ENCODE measurements at regions not wholly inside any gene's neighbourhood (a gene's known extent, or its start where the extent isn't known, plus 50 kb on each side); places are given as distances from the start of the nearest gene placed in this dataset.

DNA sequence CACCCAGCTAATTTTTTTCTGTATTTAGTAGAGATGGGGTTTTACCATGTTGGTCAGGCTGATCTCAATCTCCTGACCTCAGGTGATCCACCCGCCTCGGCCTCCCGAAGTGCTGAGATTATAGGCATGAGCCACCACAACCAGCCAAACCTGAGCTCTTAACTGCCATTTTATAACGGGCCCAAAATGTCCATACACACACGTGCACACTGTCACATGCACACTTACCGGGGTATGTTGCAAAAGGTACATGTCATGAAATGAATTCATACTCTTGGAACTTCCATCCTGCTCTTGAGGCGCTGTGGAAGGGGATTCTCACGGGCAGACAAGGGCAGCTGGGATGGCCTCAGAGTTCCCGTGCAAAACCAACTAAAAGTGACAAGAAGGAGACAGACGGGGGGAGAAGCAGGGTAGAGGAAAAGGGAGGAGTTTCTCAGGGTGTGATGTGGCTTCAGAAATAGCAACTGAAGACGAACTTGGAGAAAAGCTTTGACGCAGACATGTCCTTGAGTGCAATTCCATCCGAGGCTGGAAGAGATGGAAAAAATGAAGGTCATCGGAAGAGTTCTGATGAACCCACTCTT, 110.9 kb downstream of the BDH1 start:
- TF ChIP-seq, protein P1, sequence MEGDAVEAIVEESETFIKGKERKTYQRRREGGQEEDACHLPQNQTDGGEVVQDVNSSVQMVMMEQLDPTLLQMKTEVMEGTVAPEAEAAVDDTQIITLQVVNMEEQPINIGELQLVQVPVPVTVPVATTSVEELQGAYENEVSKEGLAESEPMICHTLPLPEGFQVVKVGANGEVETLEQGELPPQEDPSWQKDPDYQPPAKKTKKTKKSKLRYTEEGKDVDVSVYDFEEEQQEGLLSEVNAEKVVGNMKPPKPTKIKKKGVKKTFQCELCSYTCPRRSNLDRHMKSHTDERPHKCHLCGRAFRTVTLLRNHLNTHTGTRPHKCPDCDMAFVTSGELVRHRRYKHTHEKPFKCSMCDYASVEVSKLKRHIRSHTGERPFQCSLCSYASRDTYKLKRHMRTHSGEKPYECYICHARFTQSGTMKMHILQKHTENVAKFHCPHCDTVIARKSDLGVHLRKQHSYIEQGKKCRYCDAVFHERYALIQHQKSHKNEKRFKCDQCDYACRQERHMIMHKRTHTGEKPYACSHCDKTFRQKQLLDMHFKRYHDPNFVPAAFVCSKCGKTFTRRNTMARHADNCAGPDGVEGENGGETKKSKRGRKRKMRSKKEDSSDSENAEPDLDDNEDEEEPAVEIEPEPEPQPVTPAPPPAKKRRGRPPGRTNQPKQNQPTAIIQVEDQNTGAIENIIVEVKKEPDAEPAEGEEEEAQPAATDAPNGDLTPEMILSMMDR (IDR thresholded peaks at IDR 0.05; ENCODE audit: insufficient read depth, low read length, severe bottlenecking), result no peak
- Histone ChIP-seq H3K36me3 (ENCODE audit: control insufficient read depth, insufficient read depth, low read length) (no peaks in the 10 kb centered on the region), H3K27me3 (ENCODE audit: control insufficient read depth, insufficient read depth, low read length) (no peaks in the 10 kb centered on the region), H3K4me3 (ENCODE audit: low read depth, low read length) (no peak overlapping the region)
- FAIRE-seq (no peak), DNase-seq (ENCODE audit: low read depth) (no peak)

DNA sequence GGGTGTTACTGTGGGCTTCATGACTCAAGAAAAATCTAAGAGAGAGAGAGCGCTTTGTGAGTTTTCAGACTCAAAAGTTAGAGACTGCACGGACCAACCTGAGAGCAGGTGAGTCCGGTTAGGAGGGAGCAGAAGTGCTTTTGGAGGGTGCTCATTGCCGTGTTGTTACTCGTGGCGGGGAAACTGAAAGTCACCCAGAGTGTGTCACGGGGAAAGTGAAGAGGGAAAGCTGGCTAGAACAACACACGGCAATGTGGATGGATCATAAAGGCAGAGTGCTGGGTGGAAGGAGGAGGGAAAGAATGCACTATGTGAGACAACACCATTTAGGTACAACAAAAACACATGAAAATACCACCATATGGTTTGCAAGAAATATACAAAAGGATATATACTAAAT, 112.3 kb downstream of the BDH1 start:
- DNase-seq (ENCODE audit: low read depth) (no peak), FAIRE-seq (no peak)
- H3K36me3 ChIP-seq (ENCODE audit: control insufficient read depth, insufficient read depth, low read length), result no peaks in the 10 kb centered on the region
- TF ChIP-seq, protein P1 (IDR thresholded peaks at IDR 0.05; ENCODE audit: insufficient read depth, low read length, severe bottlenecking), result no peak
- H3K4me3 ChIP-seq (ENCODE audit: low read depth, low read length), result no peak overlapping the region
- H3K27me3 ChIP-seq (ENCODE audit: control insufficient read depth, insufficient read depth, low read length), result no peaks in the 10 kb centered on the region

DNA sequence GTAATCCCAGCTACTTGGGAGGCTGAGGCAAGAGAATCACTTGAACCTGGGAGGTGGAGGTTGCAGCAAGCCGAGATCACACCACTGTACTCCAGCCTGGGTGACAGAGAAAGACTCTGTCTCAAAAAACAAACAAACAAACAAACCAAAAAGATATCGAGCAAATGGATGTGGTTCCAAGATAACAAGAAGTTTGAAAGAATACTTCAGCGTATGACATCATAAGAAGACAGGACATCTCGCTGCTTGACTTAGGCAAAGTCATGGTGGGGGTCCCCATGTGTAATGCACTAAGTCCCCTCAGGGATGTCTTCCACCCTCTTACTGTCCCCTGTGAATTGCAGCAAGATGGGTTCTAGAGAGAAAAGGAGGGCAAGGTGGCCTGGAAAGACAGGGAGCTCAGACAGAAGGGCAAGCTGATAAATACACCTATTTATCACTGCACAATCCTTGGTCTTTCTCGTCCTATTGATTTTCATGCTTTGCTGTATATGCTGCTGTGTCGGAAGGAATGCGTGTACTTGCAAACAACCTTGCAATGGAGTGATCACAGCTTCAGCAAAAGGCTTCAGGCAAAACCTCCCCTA, 115.0 kb downstream of the BDH1 start:
- no peak for DNase-seq (ENCODE audit: low read depth)
- Histone ChIP-seq H3K27me3 (ENCODE audit: control insufficient read depth, insufficient read depth, low read length) (no peaks in the 10 kb centered on the region), H3K36me3 (ENCODE audit: control insufficient read depth, insufficient read depth, low read length) (no peaks in the 10 kb centered on the region), H3K4me3 (ENCODE audit: low read depth, low read length) (no peak overlapping the region)
- no peak for FAIRE-seq
- TF ChIP-seq, protein P1 (IDR thresholded peaks at IDR 0.05; ENCODE audit: insufficient read depth, low read length, severe bottlenecking), result no peak

DNA sequence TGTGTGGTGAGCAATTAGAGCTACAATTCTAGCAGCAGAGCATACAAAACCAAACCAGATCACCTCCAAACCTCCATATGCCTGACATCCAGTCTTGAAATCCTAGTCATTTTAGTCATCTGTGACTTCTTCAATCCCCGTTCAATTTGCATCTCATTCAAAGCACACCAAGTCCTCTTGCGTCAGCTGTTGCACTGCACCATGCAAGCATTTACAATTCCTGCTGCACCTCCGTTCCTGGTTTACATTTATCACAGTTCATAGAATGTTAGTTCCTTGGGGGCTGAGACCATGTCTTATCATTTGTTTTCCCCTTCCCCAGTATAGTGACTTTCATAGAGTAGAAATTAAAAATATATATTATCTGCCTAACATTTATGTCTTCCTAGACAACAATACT, 116.9 kb downstream of the BDH1 start:
- Histone ChIP-seq H3K27me3 (ENCODE audit: control insufficient read depth, insufficient read depth, low read length) (no peaks in the 10 kb centered on the region), H3K36me3 (ENCODE audit: control insufficient read depth, insufficient read depth, low read length) (no peaks in the 10 kb centered on the region), H3K4me3 (ENCODE audit: low read depth, low read length) (no peak overlapping the region)
- DNase-seq (ENCODE audit: low read depth) (no peak), FAIRE-seq (no peak)
- TF ChIP-seq, protein P1 (IDR thresholded peaks at IDR 0.05; ENCODE audit: insufficient read depth, low read length, severe bottlenecking), result no peak

DNA sequence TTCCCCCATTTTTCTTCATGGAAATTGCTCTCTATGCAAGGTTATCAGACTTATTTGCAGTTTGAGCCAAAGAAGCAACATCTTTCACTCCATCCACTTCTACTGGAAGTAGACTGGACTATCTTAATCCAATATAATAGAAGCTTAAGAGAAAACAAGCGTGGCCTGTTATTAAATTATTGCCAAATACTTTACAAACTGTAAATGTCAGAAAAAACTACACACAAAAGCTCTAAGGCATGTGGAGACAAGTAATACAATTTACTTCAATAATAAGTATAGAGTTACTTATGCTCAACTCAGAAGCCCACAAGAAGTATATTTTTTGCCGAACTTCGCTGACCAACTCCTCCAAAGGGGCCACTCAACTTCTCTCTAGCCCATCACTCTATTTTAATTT, 120.3 kb downstream of the BDH1 start:
- Histone ChIP-seq H3K4me3 (ENCODE audit: low read depth, low read length) (no peak overlapping the region), H3K27me3 (ENCODE audit: control insufficient read depth, insufficient read depth, low read length) (no peaks in the 10 kb centered on the region), H3K36me3 (ENCODE audit: control insufficient read depth, insufficient read depth, low read length) (no peaks in the 10 kb centered on the region)
- FAIRE-seq (no peak), DNase-seq (ENCODE audit: low read depth) (peak; percentile 59)
- TF ChIP-seq, protein P1 (IDR thresholded peaks at IDR 0.05; ENCODE audit: insufficient read depth, low read length, severe bottlenecking), result no peak

DNA sequence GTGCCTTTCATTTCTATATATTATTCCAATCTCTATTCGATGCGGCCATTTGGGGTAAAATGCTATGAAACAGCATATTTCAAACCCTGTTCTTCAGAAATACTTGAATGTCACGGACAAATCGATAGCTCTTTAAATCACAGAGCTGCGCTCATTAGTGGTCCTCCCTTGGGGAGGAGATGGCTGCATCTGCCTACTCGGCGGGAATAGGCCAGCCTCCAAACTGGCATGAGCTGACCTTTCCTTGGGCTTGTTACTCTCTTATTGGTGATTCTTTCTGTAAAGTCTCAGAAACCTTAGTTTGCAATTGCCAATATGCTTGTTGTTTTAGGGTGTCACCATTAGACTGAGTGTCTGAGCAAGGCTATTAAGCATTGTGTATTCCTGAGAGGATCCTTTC, 120.9 kb downstream of the BDH1 start:
- FAIRE-seq (no peak), DNase-seq (ENCODE audit: low read depth) (no peak)
- H3K36me3 ChIP-seq (ENCODE audit: control insufficient read depth, insufficient read depth, low read length), result no peaks in the 10 kb centered on the region
- TF ChIP-seq, protein P1 (IDR thresholded peaks at IDR 0.05; ENCODE audit: insufficient read depth, low read length, severe bottlenecking), result no peak
- H3K27me3 ChIP-seq (ENCODE audit: control insufficient read depth, insufficient read depth, low read length), result no peaks in the 10 kb centered on the region
- H3K4me3 ChIP-seq (ENCODE audit: low read depth, low read length), result no peak overlapping the region

All from bronchial epithelial cell (primary cell).